CD1c-positive myeloid dendritic cell (primary cell): ENCODE measurements at regions not wholly inside any gene's neighbourhood (a gene's known extent, or its start where the extent isn't known, plus 50 kb on each side); places are given as distances from the start of the nearest gene placed in this dataset.

Experiments
- DNase-seq: peaks from one replicate; pipeline ENCODE4 v3.0.0-alpha.2; 2016; ENCODE audit errors: extremely low spot score

- no peak for DNase-seq
Observed at GRCh38 chr12:11568155-11568761, 81.2 kb upstream of the ETV6 start.

DNA sequence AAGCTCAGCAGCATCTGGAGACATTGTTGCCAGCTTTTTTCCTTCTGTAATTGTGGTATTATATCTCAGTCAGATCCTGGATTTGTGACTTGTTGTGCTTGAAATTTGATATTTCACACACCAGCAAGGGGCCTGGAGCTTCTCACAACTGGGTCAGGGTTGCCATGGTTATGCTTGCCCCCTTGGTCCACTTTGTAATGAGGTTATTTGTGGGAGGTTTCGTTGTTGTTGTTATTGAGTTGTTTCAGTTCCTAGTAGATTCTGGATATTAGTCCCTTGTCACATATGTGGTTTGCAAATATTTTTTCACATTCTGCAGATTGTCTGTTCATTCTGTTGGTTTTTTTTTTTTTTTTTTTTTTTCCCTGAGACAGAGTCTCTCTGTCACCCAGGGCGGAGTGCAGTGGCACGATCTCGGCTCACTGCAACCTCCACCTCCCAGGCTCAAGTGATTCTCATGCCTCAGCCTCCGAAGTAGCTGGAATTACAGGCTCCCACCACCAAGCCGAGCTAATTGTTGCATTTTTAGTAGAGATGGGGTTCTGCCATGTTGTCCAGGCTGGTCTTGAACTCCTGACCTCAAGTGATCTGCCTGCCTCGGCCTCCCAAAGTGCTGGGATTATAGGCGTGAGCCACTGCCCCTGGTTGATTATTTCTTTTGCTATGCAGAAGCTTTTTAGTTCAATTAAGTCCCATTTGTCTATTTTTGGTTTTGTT is 80.6 kb upstream of the ETV6 start:
- DNase-seq: peak; percentile 49

DNA sequence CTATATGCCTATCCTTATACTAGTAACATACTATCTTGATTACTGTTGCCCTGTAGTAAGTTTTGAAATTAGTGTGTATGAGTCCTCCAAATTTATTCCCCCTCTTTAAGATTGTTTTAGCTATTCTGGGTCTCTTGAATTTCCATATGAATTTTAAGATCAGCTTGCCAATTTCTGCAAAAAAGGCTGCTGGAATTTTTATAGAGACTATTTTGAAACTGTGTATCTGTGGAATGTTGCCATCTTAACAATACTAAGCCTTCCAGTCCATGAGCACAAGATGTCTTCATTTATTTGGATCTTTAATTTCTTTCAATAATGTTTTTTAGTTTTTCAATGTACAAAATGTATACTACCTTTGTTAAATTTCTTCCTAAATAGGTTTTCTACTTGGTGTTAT is 79.8 kb upstream of the ETV6 start:
- no peak for DNase-seq

DNA sequence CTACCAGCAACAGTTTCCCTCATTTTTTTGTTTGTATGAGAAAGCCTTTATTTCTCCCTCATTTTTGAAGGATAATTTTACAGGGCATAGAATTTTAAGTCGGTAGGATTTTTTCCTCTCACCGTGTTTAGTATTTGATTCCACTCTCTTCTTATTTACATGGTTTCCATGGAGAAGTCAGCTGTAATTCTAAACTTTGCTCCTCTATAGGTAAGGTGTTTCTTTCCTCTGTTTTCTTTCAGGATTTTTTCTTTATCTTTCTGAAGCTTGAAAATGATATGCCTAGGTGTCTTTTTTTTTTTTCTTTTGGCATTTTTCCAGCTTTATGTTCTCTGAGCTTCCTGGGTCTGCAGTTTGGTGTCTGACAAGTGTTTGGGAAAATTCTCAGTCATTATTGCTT is 75.6 kb upstream of the ETV6 start:
- DNase-seq: no peak

- DNase-seq: peak; percentile 61
Observed at GRCh38 chr12:11576104-11576503, 73.4 kb upstream of the ETV6 start.

DNA sequence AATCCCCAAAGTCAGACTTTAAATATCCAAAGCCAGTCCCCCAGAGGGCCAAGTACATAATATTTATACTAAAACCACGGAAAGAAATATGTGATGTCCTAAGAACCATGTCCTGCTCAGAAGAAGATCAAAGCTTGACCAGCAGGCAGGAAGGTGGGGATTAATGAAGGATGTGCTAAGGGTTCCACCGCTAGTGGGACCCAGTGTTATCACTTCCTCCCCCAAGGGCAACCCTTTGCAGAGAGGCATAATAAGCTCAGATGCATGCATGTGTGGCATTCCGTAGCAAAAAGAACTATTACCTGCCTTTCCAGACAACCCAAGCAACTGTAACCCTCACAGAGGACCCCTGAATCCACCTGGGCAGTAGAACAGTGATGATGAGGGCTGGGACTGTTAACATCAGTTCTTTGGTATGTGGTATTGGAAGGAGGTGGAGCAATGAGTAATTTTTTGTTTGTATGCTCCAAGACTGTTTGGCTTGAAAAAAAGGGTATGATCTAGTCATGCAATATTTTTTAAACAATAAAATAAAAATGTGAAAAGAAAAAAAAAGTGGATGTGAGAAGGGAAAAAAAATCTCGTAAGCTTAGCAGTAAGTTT is 71.7 kb upstream of the ETV6 start:
- DNase-seq: no peak

DNA sequence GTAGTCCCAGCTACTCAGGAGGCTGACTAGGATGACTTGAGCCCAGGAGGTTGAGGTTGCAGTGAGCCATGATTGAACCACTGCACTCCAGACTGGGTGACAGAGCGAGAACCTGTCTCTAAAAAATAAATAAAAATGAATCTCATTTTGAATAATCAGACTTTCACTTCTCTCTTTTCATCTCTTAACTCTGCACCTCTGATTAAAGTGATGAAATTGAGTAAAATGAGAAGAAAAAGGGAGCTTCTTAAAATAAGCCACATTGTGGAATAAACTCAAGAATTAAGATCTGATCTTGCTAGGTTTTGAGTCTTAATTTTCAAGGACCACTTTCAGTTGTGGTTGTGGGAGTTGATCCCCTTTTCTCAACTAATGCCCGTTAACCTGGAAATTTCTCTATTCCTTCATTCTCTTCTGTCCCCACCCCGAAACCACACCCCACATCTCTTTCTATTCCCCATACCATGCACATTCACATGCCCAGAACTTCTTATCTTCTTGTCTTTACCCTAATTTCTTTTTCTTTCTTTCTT is 70.9 kb upstream of the ETV6 start:
- peak; percentile 74 for DNase-seq

DNA sequence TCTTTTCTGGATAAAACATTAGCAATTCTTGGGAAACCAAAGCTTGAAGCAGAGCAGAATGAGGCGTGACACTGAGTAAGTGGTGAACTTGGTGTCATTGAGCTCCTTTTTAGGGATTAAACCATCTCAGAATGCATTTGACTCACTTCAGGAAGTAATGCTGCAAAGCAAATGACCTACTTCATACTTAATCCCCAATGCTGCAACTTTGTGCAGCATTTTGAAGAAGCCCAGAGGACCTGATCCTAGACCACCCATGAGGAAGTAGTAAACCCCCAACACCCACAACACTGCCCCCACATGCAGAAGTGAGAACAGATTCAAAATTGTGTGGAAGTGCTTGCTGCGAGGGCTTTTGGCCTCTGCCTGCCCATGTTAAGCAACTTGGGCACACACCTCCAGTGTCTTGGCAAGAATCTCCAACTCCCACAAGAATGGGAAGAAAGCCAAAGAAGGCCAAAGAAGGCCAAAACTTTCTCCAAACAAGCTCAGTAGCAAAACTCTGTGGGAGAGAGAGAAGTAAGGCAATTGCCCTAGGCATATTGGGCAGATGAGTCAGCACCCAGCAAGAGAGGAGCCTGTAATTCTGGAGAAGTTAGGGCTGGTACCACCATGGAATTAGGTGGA is 69.2 kb upstream of the ETV6 start:
- peak; percentile 97 for DNase-seq

DNA sequence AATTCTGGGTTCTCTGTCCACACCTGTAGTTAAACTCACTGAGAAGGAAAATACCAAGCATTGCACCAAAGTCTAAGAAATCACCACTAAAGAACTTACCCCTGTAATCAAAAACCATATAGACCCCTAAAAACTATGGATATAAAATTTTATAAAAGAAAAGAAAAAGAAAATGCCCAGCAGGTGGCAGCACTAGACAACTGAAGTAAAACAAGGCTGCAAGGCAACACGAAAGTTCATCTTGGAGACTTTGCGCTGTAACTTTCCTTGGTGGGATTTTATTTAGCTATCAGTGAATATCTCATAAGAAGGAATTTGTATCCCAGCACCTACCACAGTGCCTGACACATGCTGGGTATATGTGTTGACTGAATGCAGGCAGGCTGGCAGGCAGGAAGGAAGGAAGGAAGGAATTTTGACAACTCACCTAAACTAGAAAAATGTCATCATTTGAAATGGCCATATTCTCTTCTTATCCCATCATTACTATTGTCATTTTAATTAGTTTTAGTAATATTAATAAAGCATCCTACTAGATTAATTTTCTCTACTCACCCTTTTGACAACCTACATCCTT is 68.2 kb upstream of the ETV6 start:
- DNase-seq: peak; percentile 89

- peak; percentile 86 for DNase-seq
Observed at GRCh38 chr12:11584221-11584855, 65.1 kb upstream of the ETV6 start.

- DNase-seq: no peak
Observed at GRCh38 chr12:11592484-11592883, 57.0 kb upstream of the ETV6 start.

- DNase-seq: no peak
Observed at GRCh38 chr12:11593013-11593412, 56.5 kb upstream of the ETV6 start.

GRCh38 chr12:11595080-11595479 is 54.4 kb upstream of the ETV6 start:
- DNase-seq: peak; percentile 66

GRCh38 chr12:11596141-11596540 is 53.3 kb upstream of the ETV6 start:
- peak; percentile 36 for DNase-seq

DNA sequence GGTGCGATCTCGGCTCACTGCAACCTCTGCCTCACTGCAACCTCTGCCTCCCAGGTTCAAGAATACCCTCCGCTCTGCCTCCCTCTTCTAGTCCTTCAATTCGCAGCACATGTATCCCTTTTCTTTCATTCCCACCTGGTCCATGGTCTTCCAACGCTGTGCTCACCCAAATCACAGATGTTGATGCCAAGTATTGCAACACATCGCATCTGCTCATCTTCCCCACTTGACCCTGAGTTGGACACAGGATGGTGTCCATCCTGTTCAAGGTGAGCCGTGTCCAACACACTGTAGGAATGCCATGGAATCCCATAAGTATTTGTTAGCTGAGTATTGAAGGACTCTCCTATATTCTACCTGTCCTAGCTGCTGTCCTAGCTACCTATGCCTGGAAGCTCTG is 50.6 kb upstream of the ETV6 start:
- DNase-seq: no peak
